HG02870 (cell line): ENCODE measurements at regions not wholly inside any gene's neighbourhood (a gene's known extent, or its start where the extent isn't known, plus 50 kb on each side); places are given as distances from the start of the nearest gene placed in this dataset.
"Not testable (repeated sequence)": the region's sequence is repeated elsewhere in the genome, so short reads cannot be mapped to it uniquely, and the experiment has no call there.

Experiments used
- ATAC-seq: cut with Tn5 transposase; IDR thresholded peaks from one replicate; pipeline ENCODE4 v1.9.1; 2021; ENCODE audit warnings: mild to moderate bottlenecking, moderate library complexity; ENCODE audit not compliant: unreplicated experiment

DNA sequence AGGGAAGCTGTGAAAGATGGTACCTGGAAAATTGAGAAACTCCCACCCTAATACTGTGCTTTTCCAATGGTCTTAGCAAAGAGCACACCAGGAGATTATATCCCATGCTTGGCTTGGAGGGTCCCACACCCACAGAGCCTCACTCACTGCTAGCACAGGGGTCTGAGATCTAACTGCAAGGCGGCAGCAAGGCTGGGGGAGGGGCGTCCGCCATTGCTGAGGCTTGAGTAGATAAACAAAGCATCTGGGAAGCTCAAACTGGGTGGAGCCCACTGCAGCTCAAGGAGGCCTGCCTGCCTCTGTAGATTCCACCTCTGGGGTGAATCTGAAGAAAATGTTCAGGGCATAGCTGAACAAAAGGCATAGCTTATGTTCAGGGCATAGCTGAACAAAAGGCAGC, 510.6 kb upstream of the LMO3 start:
- not testable (repeated sequence) for ATAC-seq

DNA sequence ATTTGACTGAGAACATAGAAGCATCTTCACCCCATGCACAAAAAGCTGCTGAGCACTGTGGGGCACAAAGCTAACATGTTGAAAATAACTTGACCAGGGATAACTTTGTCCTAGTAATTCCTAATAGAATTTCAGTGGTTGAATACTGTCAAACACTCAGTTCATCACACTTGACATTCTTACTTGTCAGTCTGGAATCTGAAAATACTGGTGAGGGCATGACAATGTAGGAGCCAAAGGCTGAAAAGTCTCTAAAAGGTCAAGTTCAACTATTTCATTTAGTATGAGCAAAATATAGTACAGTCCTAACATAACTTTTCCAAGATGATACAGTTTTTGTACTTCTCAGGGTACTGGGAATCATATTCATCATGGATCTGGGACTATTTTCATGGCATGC, 504.4 kb upstream of the LMO3 start:
- no peak for ATAC-seq

DNA sequence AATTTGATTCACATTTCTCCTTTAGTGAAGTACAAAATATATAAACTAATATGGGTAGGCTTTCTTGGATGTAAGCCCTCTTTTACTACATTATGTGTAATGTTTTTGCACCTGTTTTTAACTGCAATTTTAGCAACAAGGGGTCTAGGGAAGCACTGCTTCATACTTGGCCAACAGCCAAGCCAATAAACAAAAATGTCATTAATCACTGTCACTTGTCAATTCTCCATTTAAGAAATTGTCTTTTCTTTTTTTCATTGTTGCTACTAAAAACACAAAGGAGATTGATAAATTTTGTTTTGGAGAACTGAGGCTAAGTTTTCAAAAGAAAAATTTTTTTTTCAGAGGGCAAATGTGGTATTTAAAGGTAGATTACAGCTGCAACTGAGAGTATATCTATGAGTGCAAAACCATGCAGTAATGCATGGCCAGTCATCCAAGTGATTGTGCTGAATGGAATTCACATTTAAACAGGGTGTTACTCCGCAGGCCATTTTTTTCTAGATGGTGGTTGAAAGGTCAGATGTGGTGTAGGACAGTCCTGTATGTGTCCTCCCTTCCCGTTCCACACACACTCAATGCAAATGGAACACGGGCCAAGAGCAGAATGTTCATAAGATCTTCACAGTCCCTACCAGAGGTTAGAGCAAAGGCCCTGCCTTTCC, 503.0 kb upstream of the LMO3 start:
- ATAC-seq, result no peak

DNA sequence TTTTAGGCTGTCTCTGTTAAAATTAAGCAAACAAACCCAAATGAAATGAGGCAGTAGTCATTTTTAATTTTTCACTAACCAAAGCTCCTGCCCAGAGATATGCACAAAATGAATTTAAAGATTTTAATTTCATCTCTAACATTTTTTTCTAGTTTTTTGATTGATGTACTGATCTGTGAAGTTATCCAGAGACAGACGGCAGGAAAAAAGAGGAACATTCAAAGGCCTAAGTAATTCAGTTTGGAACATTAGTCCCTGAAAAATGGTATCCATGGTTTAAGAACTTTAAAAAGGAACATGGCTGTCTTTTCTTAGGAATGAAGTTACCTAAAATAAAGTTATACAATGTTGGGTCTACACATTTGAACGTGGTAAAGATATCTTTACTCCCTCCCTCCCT, 498.8 kb upstream of the LMO3 start:
- no peak for ATAC-seq

DNA sequence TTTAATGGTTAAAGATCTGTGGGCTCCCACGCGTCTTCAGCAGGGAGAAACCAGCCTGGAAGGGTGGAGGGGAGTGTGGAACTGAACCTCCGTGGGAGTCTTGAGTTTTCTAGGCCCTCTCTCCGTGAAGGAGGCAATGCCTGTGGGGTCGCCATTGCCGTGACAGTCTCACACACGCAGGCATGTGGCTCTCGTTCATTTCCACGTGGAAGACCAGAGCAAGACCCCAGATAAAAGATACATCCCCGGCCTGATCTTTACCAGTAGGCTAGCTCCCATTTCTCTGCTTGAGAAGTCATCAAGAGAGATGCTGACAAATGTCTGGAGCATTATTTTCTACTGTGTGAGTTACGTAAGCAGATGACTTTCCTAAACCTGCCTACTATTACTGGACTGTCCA, 491.7 kb upstream of the LMO3 start:
- no peak for ATAC-seq

DNA sequence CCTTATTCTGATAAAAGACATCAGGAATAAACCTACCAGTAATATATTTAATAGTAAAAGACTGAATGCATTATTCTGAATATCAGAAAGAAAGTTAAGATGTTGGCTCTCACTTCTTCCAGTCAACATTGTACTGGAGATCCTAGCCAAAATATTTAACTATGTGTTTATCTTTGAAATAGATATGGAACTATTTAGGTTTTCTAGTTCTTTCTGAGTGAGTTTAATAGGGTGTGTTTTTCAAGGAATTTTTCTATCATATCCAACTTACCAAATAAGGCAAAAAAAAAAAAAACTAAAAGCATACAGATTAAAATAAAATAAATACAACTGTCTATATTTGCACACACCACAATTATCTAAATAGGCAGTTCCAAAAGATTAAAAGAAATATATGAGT, 478.9 kb upstream of the LMO3 start:
- ATAC-seq, result no peak

DNA sequence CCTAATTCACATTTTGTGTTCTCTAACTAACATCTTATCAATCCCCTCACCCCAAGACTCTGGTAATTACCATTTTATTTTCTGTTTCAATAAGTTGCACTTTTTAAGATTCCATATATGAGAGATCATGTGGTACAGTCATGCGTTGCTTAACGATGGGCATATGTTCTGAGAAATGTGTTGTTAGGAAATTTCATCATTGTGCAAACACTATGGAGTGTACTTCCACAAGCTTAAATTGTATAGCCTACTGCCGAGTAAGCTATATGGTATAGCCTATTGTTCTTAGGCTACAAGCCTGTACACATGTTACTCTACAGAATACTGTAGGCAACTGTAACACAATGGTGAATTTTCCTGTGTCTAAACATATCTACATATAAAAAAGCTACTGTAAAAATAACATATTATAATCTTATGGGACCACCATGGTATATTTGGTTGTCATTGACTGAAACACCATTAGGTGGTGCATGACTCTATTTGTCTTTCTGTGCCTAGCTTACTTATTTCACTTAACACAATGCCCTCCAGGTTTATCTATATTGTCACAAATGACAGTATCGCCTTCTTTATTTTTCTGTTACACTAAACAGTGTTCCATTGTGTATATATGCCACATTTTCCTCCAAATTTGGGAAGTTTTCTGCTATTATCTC, 473.4 kb upstream of the LMO3 start:
- ATAC-seq, result no peak

DNA sequence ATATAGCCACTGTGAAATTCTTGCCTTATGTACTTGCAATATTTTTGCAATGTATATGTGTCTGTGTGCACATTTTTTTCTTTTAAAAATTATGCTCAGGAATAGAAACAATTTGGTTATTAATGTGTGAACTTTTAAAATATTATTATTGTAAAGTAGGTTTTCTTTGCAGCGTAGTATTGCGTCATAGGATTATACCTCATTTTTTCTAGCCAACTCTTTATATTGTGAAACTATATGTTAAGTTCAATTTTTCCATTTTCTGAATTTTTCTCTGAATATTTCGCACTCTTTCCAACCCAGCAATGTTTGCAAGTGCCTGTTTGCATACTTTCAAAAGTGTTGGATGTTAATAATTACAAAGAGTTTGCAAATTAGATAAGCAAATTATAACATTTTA, 471.6 kb upstream of the LMO3 start:
- no peak for ATAC-seq

DNA sequence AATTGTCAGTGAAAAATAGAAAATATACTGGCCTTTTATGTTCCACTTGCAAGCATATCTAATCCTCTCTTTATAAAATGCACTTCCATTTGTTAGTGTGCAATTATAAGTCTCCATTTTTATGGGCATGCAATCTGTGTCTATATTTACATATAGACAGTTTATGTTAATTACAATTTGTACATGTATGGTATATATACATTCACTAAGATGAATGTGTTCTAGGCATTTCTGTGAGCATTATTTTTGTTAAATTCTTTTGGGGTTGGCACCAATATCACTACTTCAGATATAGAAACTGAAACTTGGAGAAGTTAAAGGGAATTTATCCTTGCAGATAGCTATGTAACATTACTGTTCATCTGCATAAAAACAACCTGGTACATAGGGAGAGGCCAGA, 470.8 kb upstream of the LMO3 start:
- ATAC-seq, result no peak

DNA sequence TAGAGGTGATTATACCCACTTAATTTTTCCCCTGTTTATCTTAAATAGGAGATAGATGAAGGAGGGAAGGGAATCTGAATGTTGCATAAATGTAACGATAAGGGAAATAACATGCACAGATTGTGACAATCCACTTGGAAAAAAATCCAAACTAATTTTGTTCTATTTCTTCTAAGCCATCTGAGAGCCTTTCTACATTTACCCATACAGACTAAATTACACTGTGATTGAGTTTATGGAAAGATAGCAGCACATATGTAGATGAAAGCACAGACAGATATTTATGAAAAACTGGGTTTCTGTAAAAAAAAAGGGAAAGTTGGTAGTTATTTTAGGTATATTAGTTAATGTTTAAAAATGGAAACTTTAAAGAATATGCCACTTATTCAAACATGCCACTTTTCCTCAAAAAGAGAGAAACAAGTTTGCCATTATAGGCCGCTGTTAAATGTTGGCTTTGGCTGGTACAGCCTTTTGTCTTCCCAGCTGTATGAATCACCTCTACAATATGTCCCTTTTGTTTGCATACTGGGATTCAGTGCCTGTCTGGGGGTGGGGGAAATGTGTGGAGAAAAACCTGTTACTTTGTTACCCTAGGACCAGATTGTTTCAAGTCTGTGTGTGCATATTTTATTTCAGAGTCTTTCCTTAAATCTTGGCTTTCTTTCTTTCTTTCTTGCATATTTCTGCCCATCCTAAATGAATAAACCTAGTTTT, 470.2 kb upstream of the LMO3 start:
- ATAC-seq, result no peak

DNA sequence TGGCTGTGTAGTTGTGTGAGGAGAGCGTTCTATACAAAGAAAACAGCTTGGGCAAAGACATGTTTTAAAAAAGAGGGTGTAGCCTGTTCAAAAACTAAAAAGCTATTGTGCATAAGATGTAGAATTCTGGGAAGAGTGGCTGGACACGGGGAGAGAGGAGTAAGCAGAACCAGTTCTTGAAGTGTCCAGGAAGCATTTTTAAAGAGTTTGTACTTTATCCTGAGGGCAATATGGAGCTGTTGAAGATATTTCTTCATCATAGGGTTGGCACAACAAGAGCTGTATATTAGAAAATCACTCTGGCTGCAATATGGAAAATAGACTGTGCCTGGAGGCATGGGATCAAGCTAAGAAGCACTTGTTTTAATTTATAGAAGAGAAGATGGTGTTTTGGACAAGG, 458.9 kb upstream of the LMO3 start:
- ATAC-seq, result no peak

DNA sequence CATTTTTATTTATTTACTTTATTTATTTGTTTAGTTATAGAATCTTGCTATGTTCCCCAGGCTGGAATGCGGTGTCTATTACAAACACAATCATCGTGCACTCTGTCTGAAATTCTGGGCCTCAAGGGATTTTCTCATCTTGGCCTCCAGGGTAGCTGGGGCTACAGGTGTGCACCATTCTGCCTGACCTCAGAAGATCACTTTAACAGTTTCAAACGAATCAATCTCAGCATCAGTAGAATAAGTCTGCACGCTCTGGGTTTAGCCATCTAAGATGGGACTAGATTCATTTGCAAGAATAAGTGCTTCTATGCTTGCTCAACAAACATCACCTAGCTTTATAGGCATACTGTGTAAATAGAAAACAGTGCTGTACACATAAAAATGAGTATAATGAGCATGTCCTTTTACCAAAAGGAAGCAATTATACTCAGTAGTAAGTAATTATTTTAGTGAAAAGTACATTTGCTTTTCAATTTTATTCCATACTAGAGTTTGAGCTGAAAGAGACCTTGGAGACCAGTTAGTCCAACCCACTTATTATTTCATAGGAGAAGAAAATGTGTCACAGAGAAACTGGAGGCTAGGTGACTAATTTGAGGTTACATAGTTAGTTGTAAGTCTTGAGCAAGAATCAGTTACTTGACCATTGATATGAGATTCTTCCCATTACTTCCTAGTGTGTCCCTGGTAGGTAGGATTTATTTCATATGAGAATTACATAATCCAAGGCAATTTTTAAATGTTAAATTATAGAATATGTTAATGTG, 456.5 kb upstream of the LMO3 start:
- ATAC-seq, result no peak

DNA sequence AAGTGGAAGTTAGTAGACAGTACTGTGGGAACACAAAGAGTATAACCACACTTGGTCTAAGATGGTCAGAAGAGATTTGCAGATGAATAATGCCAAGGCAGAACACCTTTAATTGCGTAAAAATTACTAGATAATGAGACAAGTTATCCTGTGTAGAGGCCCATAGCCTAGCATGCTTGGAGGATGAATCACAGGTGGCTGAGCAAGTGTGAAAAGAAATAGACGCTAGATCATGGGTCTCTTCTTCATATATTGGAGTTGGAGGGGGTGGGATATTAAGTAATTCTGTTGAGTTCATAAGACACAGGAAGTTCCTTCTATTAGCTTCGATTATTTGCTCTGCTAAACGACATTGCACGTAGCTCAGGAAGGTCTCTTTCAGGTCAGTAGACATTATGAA, 454.3 kb upstream of the LMO3 start:
- no peak for ATAC-seq

DNA sequence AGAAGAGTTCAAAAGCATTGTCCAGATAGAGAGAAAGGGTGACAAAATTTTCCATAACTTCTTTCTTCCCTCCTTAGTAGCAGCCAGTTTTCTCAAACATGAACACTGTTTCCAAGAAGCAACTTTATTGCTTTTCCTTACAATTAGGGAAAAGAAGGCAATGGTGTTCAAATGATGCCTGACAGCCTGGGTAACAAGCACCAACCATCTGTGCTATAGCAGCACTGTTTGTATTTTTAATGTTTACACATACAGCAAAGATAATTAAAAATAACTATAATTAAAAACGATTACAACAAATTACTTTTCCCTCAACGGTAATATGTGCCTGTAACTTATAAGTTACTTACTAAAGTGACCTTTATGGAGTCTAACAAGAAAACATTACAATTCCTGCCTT, 450.6 kb upstream of the LMO3 start:
- ATAC-seq, result no peak

DNA sequence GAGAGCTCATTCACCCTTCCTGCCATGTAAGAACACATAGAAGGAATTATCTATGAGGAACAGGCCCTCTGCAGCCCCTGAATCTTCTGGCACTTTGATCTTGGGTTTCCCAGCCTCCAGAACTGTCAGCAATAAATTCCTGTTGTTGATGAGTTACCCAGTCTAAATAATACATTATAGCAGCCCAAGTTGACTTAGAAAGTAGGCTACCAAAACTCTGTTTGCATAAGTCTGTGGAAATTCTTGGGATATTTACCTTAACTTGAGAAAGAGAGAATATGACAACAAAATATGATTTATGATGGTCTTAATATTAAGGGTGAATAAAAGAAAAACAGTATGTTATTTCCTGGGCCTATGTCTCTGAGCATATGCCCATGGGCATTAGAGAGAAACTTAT, 433.0 kb upstream of the LMO3 start:
- ATAC-seq, result no peak

DNA sequence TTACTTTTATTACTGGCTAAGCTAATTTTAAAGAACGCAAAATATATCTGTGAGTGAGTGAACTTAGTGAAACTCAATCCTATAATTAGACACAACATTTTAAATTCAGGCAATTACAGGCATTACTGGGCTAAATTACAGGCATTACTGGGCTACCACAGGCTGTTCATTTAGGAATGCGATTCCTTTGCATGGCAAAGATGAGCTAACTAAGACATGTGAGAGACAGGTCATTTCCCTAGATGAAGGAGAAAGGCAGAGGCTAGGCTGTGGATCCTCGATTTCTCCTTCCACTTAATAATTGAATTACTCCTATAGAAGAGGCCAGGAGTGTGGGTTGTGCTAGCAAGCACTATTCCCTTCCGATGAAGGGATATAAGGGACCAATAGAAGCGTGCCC, 429.4 kb upstream of the LMO3 start:
- no peak for ATAC-seq

DNA sequence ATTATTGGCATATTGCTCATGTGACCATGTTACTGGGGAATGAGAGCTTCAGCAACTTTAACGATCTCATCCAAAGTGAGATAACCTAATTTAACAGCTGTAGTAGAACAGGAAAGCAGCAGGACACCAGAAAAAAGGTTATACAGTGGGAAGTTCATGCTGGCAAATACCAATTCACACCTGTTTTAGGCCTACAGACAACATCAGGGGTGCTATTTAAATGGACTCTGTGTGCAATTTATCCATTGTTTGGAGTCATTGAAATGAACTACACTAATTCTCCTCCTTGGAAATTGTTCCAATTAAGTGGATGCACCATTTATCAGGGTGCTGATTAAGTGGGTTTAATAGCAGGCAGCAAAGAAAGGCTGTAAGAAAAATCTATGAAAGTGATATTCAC, 424.4 kb upstream of the LMO3 start:
- ATAC-seq, result no peak

DNA sequence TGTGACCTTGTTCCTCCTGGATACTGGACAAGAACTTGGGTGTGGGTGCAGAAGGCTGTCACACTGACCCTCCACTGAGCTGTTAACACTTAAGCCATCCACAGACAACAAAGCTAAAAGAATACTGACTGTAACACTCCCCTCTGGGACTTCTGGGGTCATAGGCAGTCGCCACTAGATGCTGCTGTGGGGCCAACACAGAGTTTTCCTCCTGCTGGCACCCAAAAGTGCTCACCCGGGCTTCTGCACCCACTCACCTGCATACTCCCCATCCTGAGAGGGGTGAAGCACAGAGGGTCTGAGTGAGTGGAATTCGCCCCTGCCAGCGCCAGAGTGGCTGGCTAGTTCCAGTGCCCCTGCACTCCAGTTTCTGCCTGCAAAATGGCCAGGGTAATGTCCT, 422.4 kb upstream of the LMO3 start:
- ATAC-seq, result no peak

DNA sequence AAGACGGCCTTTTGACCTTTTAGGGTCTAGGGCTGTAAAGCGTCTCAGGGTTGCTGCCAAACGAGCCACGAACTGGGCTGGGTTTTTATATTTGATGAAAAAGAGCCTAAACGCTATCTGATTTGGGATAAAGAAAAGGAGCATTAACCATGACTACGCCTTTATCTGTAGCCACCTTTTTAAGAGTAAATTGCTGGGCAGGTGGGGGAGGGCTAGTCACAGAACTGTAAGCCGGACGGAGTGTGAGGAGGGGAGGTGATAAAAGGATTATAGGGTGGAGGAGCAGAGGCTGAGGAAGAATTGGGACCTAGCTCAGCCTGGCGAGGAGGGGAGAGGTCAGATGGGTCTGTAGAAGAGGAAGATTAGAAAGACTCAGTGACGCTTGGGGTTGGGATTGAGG, 419.5 kb upstream of the LMO3 start:
- not testable (repeated sequence) for ATAC-seq

DNA sequence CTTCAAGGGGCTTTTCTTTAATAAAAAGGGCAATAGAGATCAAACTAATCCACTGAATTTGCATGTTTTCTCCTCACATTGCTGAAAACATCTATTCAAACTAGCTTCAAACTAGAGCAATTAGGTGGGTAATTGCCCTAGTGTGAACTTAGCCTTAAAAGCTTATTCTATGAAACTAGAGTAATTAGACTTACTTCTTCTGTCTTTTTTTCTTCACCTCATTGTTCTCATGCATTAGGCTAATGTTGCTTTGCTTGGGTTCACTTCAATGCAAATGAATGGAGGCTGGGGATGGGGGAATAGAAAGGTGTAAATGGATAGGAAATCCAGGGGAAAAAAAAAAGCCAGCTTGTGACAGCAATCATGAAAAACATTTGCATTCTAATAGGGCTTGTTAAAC, 414.8 kb upstream of the LMO3 start:
- ATAC-seq, result no peak

DNA sequence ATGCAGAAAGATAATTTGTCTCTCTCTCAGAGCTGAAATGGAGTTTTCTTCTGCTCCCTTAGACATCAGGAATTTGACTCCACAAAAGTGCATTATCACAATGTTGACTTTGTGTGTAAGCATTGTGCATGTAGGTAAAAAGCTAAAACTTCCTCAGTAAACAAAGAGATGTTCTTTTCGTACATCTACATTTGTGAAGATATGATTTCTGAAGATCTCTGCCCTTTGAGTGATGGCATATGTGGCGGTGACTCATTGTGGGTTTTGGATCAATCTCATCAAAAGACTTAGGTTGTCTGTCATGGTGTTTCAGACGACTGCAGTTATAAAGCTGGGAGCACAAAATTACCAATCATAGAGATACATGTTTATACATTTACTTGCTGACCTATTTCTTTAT, 411.4 kb upstream of the LMO3 start:
- ATAC-seq, result no peak
